HG02970 (cell line): ENCODE measurements at regions not wholly inside any gene's neighbourhood (a gene's known extent, or its start where the extent isn't known, plus 50 kb on each side); places are given as distances from the start of the nearest gene placed in this dataset.

Experiments
- ATAC-seq: cut with Tn5 transposase; IDR thresholded peaks from one replicate; pipeline ENCODE4 v1.9.1; 2021; ENCODE audit warnings: mild to moderate bottlenecking, moderate library complexity, moderate number of reproducible peaks; ENCODE audit not compliant: unreplicated experiment, low FRiP score

DNA sequence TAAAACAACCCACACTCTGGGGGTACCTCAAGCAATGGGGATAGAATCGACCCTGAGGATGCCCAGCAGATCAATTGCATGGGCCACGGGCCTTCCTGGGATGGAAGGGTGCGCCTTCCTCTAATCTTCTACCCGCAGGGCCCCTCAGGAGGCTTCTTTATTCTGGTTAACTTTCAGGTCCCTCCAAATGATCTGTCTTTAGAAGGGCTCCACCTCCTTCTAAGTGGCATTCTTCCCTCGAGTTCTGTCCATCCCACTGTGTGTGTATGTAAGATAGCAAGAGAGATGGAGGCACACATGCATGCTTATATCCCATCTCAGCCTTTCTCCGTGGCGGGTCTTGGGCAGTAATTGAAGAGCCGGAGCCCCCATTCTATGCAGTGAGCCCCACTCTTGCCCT lies 125.7 kb downstream of the MRM1 start:
- no peak for ATAC-seq

DNA sequence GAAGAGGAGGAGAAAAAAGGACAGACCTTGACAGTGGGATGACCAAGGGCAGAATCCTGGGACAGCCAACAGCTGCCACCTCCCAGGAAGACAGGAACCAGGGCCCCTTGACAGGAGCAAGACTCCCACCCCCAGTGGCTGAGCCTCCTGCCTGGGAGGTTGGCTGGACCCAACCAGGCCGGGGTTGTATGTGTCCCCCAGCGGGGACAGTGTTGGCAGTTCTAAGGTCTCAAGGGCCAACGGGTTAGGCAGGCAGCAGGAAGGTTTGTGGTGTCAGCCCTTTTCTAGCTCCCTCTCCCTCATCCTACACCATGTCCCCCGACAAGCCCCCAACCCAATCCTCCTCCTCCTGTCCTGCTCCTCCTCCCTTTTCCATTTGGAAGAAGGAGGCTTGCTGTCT lies 126.2 kb downstream of the MRM1 start:
- no peak for ATAC-seq

DNA sequence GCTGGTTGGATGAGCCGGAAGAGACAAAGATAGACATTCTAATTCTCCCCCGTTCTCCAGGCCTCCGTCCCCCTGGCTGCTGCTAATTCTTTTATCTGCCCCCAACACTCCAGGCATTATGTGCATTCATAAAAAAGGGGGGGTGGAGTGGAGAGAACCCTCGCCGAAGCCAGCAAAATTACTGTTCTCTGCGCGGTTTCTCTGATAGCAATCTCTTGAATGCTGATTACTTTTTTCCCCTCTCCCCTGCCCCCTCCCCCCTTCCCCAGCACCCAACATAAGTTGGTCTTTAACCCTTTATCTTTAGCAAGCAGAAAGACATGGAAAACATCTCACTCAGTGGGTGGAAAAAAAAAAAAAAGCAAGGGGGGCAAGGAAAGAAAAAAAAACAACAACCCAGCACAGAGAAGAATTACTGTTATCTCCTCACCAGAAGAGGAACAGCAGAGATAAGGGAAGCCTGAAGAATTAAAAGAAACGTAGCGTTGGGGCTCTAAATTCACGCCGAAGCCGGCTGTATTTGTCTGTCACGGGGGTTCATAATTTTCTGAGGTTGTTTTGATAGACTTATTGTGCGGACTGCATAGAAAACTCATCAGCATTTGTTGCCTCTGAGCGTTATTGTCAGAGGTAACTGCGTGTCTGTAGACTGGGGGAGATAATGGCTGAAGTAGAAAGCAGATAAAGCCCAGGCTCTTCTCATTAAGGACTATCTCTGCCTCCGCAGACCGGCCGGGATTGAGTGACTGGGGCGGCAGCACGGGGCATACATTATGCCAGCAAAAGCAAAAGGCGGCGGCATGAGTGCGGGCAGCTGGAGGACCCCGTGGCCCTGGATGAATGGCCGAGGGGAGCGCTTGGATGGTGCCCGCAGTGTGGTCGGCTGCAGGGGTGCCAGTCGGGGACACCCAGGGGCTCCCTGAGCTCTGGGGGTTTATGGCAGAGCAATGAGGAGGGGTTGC lies 126.9 kb downstream of the MRM1 start:
- ATAC-seq: no peak

DNA sequence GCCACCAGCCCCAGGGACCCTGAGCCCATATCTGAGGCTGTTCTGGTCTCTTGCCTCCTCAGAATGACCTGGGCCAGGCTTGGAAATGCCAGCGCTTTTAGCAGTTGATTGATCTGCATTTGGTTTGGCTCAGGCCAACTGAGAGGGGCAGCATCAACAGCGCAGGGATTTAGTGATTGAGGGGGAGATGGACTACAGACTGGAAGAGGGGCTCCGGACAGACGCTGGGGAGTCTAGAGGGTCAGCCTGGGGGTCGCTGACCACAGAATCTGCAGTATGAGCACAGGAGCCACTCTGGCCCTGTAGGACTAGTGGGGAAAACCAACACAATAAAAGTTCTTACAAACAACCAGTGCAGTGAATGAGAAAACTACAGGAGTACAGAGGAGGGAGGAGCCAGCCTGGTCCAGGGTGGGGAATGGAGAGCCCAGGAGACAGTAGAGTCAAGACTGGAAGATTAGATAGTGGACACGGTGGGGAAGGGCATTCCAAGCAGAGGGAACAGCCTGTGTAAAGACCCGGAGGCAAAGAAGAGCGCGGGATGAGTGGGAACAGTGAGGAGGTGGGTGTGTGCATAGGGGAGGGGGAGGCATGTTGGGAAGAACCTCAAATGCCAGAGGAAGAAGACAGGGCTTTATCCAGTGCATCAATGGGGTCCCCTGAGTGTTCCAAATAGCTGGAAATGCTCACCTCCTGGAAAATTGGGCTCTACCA lies 128.9 kb downstream of the MRM1 start:
- no peak for ATAC-seq

DNA sequence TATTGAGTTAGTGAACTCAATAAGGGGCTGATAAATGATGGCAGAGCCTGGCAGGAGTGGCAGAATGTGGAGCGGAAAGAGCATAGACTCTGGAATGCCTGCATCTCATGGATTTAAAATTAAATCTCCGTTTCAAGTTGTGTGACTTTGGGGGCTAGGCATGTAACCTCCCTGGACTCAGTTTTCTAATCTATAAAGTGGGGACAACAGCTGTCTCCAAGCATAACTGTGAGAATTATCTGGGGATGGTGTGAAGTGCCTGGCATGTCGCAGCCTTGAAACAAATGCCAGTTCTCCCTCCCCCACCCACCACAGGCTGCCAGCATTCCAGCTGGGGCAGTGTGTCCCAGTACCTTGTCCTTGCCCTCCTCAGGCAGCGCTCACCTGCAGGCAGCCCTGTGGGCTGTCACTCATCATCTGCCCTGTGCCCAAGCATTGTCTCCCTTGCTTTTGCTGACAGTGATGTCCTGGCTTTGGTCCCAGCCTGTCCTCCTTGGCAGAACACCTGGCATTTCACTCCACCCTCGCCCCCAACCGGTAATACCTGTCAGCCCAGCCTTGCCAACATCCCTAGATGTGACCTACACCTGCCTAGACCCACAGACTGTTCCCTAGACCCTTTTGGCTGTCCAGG lies 129.6 kb downstream of the MRM1 start:
- ATAC-seq: no peak

DNA sequence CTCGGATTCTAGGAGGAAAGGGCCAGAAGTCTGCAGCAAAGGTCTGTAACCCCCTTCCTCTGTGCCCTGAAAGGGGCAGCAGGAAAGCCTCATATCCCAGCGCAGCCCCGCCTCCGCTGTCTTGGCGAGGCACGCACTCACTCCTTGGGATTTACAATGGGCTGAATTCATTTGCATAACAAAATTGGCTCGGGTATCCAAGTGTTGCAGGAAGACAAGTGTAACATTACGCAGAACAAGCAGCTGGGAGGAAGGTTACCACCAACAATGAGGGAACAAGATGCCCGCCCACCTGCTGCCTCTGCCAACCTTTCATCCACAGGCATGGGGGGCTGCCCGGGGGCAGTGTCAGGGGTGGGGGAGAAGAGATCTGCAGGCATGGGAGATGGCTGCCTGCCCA lies 130.4 kb downstream of the MRM1 start:
- ATAC-seq: no peak

DNA sequence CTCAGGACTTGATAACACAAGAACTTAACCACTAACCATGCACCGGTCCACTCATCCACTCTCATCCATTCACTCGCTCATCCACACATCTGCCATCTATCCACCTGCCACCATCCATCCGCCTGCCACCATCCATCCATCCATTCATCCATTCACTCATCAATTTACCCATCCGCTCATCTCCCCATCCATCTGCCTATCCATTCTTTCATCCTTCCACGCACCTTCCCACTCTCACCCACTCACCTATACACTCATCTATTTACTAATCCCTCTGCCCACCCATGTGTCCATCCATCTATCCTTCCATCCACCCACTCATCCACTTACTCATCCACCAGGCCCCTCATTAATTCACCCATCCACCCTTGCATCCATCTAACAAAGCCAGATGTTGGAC lies 131.0 kb downstream of the MRM1 start:
- no peak for ATAC-seq

DNA sequence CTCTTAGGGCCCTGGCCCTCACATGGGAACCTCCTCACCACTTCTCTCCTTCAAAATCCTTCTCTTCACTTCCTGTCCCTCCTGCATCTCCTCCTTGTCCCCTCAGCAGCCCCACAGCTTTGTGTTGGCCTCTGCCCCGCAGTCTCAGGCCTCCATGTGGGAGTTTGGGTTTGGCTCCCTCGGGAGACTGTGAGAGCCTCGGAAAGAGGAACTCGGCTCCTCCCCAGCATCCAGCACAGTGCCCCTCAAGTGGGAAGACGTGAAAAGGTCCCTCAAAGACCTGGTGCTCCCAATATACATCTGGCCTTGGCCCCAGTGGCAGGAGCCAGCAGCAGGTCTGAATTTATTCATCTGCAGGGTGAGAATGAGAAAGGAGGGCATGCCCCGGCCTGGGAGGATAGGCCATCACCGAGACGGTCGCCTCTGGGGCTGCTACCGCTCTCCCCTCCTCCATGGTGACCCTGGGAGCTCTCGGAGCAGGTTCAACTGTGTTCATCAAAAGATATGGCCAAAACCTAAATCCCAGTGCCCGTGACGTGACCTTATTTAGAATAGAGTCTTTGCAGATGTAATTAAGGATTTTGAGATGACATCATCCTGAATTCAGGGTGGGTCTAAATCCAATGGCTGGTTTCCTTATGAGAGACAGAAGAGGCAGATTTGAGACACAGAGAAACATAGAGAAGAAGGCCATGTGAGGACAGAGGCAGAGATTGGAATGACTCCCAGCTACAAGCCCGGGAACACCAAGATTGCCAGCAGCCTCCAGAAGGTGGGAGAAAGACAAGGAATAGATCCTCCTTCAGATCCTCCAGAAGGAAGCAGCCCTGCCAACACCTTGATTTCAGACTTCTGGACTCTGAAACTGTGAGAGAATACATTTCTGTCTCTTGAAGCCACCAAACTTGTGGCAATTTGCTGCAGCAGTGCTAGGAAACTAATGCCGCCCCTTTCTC lies 135.1 kb downstream of the MRM1 start:
- ATAC-seq: no peak

DNA sequence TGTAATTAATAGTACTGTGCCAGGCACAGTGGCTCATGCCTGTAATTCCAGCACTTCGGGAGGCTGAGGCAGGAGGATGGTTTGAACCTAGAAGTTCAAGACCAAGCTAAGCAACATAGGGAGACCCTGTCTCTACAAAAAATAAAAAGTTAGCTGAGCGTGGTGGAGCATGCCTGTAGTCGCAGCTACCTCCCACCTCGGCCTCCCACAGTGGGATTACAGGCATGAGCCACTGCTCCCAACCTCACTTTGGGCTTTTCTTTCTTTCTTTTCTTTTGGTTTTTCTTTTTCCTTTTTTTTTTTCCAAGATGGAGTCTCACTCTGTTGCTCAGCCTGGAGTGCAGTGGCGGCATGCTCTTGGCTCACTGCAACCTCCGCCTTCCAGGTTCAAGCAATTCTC lies 137.8 kb downstream of the MRM1 start:
- no peak for ATAC-seq

DNA sequence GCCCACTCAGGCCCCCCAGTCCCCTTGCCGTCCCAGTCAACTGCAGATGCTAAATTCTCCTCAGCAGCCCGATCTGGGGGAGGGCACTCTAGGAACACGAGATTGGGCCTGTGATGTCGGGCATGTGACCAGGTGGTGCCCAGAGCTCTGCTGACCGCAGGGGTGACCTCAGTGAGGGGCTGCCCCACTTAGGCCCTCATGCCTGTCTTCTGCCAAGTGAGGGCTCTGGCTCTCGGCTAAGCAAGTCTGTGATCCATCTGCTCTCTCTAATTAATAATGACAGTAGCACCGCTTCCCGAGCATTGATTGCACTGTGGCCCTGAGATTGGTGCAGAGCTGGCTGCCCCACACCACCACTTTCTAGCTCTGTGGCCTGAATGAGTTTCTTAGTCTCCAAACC lies 138.8 kb downstream of the MRM1 start:
- ATAC-seq: no peak

DNA sequence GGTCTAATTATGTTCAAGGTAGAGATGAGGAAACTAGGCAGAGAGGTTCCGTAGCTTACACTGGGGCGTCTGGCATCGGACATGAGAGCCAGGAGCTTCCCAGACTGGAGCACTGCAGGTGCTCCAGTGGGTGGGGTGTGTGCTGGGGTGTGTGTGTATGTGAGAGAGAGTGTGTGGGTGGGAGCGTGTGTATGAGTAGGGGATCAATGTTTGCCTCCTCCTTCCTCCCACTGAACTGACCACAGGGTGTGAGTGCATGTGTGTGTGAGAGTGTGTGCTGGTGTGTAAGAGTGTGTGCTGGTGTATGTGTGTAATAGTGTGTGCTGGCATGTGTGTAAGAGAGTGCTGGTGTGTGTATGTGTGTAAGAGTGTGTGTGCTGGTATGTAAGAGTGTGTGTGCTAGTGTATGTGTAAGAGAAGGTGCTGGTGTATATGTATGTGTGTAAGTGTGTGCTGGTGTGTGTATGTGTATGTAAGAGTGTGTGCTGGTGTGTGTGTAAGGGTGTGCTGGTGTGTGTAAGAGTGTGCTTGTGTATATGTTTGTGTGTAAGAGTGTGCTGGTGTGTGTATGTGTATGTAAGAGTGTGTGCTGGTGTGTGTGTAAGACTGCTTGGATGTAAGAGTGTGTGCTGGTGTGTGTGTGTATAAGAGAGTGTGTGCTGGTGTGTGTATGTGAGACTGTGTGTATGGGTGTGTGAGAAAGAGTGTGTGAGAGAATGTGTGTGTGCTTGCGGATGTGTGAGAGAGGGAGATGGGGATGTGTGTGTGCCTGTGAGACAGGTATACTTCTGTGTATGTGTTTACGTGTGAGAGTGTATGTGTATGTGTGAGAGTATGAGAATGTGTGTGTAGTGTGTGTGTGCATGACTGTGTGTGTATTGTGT lies 139.9 kb downstream of the MRM1 start:
- ATAC-seq: no peak

DNA sequence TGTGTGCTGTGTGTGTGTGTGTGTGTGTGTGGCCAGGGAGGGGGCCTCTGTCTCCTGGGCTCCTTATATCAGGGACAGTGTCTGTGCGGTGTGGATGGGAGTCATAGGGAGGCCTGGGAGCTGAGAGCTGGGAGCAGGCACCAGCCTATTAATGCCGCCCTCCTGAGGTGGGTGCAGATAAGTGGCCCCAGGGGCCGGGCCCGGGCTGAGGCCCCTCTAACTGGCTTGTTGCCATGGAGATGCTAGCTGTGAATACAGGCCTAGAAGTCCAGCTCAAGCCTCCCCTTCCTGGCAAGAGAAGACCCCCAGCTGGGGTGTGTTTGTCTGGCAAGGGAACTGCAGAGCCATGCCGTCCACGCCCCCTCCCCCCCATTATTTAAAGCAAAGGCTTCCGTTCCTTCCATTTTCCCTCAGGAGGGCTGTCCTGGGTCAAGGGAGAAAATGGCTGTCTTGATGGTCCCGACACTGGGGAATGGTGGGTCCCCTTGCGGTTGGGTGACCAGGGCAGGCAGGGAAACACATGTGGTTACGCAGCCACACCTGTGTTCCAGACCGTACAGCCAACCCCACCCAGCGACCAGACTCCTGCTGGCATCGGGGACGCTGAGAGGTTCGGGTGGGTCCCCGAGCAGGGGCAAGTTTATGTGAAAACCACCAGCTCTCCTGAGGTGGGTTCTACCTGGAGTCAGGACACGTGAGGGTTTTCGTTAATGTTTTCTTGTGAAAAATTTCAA lies 141.1 kb downstream of the MRM1 start:
- ATAC-seq: no peak

DNA sequence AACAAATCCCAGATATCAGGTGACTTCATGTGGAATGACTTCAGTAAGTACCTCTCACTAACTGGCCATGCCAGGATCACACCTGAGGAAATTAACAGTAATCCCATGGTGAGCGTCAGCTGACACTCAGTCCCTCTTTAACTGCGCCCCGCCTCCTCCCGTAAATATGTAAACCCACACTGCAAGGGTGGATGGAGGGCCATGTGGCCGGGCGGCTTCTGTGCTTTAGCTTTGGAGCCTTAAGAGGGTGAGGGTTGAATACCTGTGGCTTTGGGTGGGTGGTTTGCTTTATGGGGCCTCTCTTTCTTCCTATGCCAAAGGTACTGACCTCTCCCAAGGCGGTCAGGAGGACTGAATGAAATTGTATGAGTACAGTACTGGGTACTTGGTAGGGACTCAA lies 141.7 kb downstream of the MRM1 start:
- ATAC-seq: no peak

DNA sequence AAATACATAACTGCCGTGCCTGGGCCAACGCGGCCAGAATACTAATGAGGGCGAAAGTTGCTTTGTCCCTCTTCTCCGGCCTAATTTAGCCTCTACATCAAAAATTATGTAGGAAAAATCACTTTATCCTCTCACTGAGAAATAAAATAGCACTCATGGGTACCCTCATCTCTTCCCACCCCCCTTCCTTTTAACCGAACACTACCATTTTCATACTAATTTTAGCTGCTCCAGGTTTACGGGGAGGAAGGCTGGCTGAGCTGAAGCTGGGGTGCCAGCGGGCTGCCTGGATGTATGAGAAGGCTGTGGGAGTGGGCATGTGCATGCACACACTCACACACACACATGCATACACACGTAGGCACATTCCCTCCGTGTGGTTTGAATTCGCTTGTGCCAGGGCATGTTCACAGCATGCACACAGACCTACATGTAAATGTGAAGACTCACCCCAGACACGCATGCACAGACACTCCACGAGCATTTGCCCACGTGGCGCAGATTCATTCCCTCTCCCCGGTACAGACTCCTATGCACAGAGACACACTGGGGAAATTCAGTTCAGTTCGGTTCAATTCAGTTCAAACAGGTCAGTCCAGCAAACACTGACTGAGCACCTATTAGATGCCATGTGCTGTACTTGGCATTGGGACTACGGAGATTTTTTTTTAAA lies 145.1 kb downstream of the MRM1 start:
- ATAC-seq: no peak

DNA sequence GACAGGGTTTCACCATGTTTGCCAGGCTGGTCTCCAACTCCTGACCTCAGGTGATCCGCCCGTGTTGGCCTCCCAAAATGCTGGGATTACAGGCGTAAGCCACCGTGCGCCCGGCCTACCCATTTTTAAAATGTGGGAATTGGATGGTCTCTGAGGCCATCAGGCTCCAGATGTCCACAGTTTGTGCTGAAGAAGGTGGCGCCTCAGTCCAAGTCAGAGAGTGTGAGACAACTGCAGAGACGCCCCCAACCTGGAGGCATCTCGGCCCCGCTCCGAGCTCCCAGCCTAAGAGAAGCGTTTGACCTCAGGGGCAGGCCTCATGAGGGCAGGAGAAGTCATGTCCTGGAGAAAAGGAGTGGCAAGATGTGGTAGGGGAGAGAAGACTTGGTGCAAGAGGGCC lies 146.5 kb downstream of the MRM1 start:
- no peak for ATAC-seq

DNA sequence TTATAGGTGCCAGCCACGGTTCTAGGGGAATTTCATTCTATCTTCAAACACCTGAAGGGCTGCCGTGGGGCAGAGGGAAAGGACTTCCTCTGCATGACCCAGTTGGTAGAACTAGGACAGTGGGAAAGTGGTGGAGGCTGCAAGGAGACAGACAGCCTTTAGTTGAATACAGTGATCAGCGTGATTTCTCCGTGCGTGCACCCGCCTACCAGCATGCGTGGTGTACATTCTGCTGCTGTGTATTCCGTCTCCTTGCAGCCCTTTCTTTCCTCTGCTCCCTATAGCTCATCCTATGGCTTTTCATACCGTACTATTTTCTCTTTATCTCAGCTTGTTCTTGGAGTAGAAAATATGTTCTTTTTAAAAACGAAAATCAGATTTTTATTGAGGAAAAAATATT lies 146.9 kb downstream of the MRM1 start:
- ATAC-seq: no peak

DNA sequence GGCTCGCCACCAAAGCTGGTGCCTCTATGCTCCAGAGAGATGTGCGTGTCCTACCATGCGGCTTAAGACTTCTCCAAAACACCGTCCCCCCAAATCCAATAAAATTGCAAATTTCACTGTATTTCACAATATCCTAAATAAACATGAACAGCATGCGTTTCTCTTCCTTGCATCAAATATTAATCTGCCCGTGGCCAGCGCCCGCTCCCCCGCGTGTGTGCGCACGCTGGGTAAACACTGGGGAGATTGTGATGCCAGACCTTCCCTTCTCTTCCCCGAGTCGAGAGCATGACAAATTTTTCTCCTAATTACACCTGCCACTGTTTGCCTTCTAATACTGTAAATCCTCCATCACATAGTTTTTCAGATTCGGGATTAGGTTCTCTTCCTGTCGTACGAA lies 148.1 kb downstream of the MRM1 start:
- no peak for ATAC-seq

DNA sequence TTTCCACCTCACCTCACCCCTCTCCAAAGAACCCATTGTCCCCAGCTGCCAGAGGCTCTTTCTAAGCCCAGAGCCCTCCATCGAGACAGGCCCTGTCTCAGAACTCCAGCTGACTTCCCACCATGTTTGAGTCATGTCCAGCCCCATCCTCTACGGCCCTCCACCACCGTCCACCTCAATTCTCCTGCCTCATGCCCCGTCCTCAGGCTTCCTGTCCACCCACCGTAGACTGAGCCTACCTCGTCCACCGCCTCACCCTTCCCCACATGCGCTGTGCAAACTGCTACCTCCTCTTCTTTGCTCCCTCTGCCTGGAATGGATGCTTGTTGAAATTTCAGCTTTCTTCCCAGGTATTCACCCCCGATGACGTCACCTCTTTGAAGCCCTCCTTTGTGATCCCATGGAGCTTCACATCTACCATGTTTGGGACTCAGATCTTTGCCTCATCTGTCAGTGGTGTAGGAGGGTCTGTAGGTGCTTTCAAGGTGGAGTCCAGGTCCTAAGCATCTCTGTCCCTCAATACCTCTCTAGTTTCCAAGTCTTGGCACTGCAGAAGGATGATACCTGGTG lies 149.0 kb downstream of the MRM1 start:
- ATAC-seq: no peak
